Chondrocyte (in vitro differentiated cells): ENCODE measurements at regions not wholly inside any gene's neighbourhood (a gene's known extent, or its start where the extent isn't known, plus 50 kb on each side); places are given as distances from the start of the nearest gene placed in this dataset.

Source experiments
- DNase-seq: peaks from one replicate; pipeline ENCODE4 v3.0.0; 2021; ENCODE audit warnings: mixed read lengths, low spot score
- H3K27ac Mint-ChIP-seq: one replicate; pipeline ENCODE4 v1.8.0; 2021; ENCODE audit warnings: mild to moderate bottlenecking, moderate library complexity, mixed read lengths; ENCODE audit not compliant: unreplicated experiment
- H3K27me3 Mint-ChIP-seq: 2 replicates; pipeline ENCODE4 v1.8.0; 2021; ENCODE audit warnings: low read depth, mixed read lengths
- H3K36me3 Mint-ChIP-seq: 2 replicates; pipeline ENCODE4 v1.8.0; 2021; ENCODE audit warnings: low read depth, mixed read lengths
- H3K4me1 Mint-ChIP-seq: 2 replicates; pipeline ENCODE4 v1.8.0; 2021; ENCODE audit warnings: low read depth, mild to moderate bottlenecking, mixed read lengths
- H3K4me3 Mint-ChIP-seq: one replicate; pipeline ENCODE4 v1.8.0; 2021; ENCODE audit warnings: mild to moderate bottlenecking, moderate library complexity, mixed read lengths; ENCODE audit not compliant: unreplicated experiment
- H3K9me3 Mint-ChIP-seq: 2 replicates; pipeline ENCODE4 v1.8.0; 2021; ENCODE audit warnings: low read depth, mixed read lengths
- CTCF ChIP-seq: fragments of 200-600 bp; sonication (generic); IDR thresholded peaks from 2 replicates; pipeline ENCODE4 v1.5.0; 2021; ENCODE audit warnings: antibody characterized with exemption, mild to moderate bottlenecking, moderate library complexity

GRCh38 chr6:170152989-170153388 is 137.9 kb downstream of the DLL1 start:
- Mint-ChIP-seq H3K9me3 (no peaks in the 10 kb centered on the region), H3K27ac (no peak overlapping the region), H3K4me3 (no peak overlapping the region), H3K4me1 (no peaks in the 10 kb centered on the region), H3K27me3 (peaks cover 37% of the 10 kb centered on the region), H3K36me3 (no peaks in the 10 kb centered on the region)
- DNase-seq: no peak
- no peak for TF ChIP-seq CTCF

- no peak for DNase-seq
- Mint-ChIP-seq H3K4me3 (no peak overlapping the region), H3K4me1 (no peaks in the 10 kb centered on the region), H3K27ac (no peak overlapping the region), H3K27me3 (peaks cover 42% of the 10 kb centered on the region), H3K9me3 (no peaks in the 10 kb centered on the region), H3K36me3 (no peaks in the 10 kb centered on the region)
- TF ChIP-seq CTCF: no peak
These were observed 138.6 kb downstream of the DLL1 start for GRCh38 chr6:170152124-170152926.

- no peak for TF ChIP-seq CTCF
- Mint-ChIP-seq H3K36me3 (no peaks in the 10 kb centered on the region), H3K27me3 (peaks cover 47% of the 10 kb centered on the region), H3K4me3 (no peak overlapping the region), H3K27ac (no peak overlapping the region), H3K9me3 (no peaks in the 10 kb centered on the region), H3K4me1 (no peaks in the 10 kb centered on the region)
- no peak for DNase-seq
These were observed 139.1 kb downstream of the DLL1 start for GRCh38 chr6:170151804-170152123.

- peak; percentile 22 for DNase-seq
- Mint-ChIP-seq H3K36me3 (no peaks in the 10 kb centered on the region), H3K9me3 (no peaks in the 10 kb centered on the region), H3K4me1 (no peaks in the 10 kb centered on the region), H3K27ac (no peak overlapping the region), H3K4me3 (no peak overlapping the region), H3K27me3 (peaks cover 49% of the 10 kb centered on the region)
- no peak for TF ChIP-seq CTCF
These were observed 139.5 kb downstream of the DLL1 start for GRCh38 chr6:170151321-170151771.

- no peaks in the 10 kb centered on the region for H3K4me1 Mint-ChIP-seq
- H3K27me3 Mint-ChIP-seq: peaks cover 49% of the 10 kb centered on the region
- peak; percentile 26 for TF ChIP-seq CTCF
- no peak overlapping the region for H3K4me3 Mint-ChIP-seq
- H3K27ac Mint-ChIP-seq: no peak overlapping the region
- no peak for DNase-seq
- H3K36me3 Mint-ChIP-seq: no peaks in the 10 kb centered on the region
- no peaks in the 10 kb centered on the region for H3K9me3 Mint-ChIP-seq
These were observed 140.3 kb downstream of the DLL1 start for GRCh38 chr6:170150590-170150945.
